ENCODE measurements at regions not wholly inside any gene's neighbourhood (a gene's known extent, or its start where the extent isn't known, plus 50 kb on each side); places are given as distances from the start of the nearest gene placed in this dataset.

DNA sequence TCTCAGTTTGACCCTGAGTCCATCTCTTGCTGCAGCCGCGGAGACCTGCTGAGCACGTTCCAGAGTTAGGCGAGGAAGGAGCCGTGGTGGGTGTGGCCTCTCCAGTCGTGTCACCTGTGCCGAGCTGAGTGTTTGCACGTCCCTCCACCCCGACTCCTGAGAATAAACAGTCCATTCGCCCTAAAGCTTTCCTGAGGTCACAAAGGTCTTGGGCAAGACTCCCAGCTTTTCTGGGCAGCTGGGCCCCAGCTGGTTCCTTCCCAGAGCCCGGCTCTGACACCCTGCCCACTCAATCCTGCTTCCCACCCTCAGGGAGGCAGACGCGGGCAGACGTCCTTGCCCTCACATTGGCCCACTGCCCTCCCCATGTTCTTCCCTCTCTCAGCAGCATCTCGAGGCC, 142.2 kb downstream of the KCTD15 start:
- in situ Hi-C loops (cut with HindIII; ENCODE audit: low pct_unique_long_range_greater_than_20kb, low sequenced_read_pairs): no loop called here
- TF ChIP-seq JUND (IDR thresholded peaks at IDR 0.05; ENCODE audit: low read depth): no peak
- DNase-seq (ENCODE audit: low read depth in 1 of 2, low spot score in 1 of 2): peak; percentile 25 to 72

DNA sequence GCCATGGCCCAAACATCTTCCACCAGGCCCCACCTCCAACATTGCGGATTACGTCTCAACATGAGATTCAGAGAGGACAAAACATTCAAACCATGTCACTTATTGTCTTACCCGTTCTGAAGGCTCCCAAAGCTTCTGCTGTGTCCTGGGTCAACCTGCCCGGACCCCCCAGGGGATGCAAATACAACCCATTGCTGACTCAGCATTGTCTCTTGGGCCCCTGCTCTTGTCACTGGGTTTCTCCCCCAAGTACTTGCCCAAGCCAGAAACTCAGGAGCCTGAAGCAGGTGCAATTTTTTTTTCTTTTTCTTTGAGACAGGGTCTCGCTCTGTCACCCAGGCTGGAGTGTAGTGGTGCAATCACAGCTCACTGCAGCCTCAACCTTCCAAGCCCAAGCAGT, 144.5 kb downstream of the KCTD15 start:
- in situ Hi-C loops (cut with HindIII; ENCODE audit: low pct_unique_long_range_greater_than_20kb, low sequenced_read_pairs): no loop called here
- no peak for TF ChIP-seq JUND (IDR thresholded peaks at IDR 0.05; ENCODE audit: low read depth)
- no peak for DNase-seq (ENCODE audit: low read depth in 1 of 2, low spot score in 1 of 2)

DNA sequence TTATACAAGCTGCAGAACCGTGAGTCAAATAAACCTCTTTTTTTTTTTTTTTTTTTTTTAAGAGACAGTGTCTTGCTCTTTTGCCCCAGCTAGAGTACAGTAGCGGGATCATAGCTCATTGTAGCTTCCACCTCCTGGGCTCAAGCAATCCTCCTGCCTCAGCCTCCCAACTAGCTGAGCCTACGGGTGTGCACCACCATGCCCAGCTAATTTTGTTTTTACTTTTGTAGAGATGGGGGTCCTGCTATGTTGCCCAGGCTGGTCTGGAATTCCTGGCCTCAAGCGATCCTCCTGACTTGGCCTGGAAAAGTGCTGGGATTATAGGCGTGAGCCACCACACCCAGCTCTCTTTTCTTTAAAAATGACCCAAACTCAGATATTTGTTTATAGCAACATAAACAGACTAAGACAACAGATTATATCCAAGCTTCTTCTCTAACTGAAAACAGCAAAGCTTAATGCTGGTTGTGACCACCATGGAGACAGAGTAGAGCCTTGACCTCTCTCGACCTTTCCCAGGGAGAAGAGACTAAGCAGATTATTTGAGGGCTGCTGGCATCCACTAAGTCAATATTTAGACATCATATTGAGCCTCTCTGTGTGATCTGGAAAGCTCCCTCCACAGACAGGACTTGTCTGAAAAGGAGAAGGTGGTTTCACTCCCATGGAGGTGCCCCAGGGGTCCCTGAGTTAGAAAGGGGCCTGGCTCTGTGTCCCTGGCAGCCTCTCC, 150.0 kb downstream of the KCTD15 start:
- in situ Hi-C loops (cut with HindIII; ENCODE audit: low pct_unique_long_range_greater_than_20kb, low sequenced_read_pairs): no loop called here
- TF ChIP-seq JUND (IDR thresholded peaks at IDR 0.05; ENCODE audit: low read depth): no peak
- peak in 1 of 2 experiments; percentile 34 for DNase-seq (ENCODE audit: low read depth in 1 of 2, low spot score in 1 of 2)

DNA sequence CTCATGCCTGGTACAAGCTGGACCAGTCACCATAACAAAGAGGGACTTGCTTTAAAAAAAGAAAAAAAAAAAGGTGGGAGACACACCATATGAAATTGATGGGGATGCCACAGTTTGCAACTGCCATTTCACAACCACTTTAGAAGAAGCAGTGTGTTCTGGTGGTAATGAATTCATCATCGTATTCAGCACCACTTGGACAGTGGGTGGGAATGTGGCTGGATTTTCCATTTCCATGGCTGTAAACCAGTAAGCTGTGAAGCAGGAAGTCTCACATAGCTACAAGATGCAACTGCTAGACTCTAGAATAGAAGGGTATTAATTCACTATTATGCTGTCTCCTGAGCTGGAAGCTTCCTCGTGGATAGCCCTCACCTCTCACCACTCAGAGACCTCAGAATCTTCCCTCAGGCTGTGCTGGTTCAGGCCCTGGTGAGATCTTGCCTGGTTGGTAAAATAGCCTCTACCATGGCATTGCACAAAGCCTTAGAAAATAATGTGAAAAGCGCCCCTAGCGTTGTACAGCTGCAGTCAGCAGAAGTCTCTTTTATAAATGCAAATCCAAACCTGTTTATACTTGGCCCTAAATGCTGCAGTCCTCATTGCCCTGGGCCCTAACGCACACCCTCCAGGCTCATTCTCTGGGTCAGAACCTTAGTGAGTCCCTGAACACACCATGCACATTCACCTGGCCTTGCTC, 150.7 kb downstream of the KCTD15 start:
- no peak for TF ChIP-seq JUND (IDR thresholded peaks at IDR 0.05; ENCODE audit: low read depth)
- DNase-seq (ENCODE audit: low read depth in 1 of 2, low spot score in 1 of 2): peak in 1 of 2 experiments; percentile 44
- in situ Hi-C loops (cut with HindIII; ENCODE audit: low pct_unique_long_range_greater_than_20kb, low sequenced_read_pairs): no loop called here

DNA sequence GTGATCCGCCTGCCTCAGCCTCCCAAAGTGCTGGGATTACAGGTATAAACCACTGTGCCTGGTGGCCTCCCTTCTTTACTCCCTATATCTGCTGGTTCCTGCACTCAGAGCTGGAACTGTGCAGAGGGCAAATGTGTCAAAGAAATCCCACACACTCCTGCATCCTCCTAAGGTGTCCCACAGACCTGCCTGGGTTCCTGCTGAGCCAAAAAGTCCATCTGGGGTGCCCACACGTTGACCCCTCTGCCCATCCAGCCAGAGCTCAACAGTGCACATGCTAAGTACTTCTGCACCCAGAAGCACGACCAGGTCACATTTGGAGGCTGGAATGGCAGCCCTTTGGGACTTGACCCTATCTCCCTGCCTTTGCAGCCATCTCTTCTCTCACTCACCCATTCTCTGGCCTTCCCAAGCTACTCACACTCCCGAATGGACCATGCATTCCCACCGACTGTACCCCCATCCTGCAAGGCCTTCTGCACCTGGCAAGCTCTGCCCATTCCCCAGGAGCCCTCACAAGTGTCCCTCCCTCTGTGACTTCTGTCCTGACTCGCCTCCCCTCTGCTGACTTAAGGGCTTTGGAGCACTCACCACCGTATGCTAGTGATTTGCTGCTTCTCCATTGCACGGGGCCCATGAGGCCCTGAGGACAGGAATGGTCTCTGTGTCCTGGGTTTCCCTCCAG, 152.1 kb downstream of the KCTD15 start:
- in situ Hi-C loops (cut with HindIII; ENCODE audit: low pct_unique_long_range_greater_than_20kb, low sequenced_read_pairs): no loop called here
- TF ChIP-seq JUND (IDR thresholded peaks at IDR 0.05; ENCODE audit: low read depth): no peak
- no peak for DNase-seq (ENCODE audit: low read depth in 1 of 2, low spot score in 1 of 2)

DNA sequence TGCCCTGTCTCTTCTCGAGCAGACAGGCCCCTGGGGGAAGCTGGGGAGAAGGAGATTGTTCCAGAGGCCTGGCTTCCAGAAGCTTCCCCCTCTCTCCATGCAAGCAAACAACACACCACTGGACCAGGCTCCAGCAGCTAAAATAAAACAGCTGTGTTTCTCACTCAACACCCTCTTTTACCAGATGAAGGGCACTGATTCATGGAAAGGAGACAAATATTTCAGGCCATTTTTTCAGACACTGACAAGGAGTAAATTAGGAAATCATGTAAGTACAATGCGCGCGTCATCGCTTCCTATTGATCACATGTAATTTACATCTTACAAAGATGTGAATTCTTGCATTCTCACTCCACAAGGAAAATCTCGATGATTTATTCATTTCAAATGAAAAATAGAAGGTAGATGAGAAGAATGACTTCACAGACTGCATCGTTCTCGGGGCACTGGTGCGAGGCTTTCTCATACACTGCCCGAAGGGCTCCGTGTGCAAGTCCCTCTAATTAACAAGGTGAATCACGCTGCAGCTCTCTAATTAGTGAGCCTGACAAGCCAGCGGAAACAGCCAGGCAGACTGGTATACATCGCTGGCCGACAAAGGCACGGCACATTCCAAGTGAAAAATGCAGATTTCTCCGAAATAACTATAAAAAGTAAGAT, 153.6 kb downstream of the KCTD15 start:
- no peak for TF ChIP-seq JUND (IDR thresholded peaks at IDR 0.05; ENCODE audit: low read depth)
- DNase-seq (ENCODE audit: low read depth in 1 of 2, low spot score in 1 of 2): no peak
- in situ Hi-C loops (cut with HindIII; ENCODE audit: low pct_unique_long_range_greater_than_20kb, low sequenced_read_pairs): no loop called here

DNA sequence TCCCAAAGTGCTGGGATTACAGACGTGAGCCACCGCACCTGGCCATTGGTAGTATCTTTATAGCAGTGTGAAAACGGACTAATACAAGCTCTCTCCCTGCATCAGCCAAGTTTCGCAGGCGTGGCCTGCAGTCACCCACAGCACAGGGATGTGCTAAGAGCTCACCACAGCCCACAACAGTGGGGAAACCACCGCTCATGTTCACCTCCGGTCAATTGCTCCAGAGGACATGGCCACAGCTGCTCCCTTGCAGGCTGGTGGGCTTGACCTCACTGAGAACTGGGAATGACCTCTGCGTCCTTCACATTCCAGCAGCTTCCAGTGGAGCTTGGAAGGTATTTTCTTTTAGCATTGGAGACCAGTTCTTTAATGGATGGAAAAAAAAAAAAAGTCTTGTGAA, 156.4 kb downstream of the KCTD15 start:
- in situ Hi-C loops (cut with HindIII; ENCODE audit: low pct_unique_long_range_greater_than_20kb, low sequenced_read_pairs): no loop called here
- DNase-seq (ENCODE audit: low read depth in 1 of 2, low spot score in 1 of 2): no peak
- no peak for TF ChIP-seq JUND (IDR thresholded peaks at IDR 0.05; ENCODE audit: low read depth)

DNA sequence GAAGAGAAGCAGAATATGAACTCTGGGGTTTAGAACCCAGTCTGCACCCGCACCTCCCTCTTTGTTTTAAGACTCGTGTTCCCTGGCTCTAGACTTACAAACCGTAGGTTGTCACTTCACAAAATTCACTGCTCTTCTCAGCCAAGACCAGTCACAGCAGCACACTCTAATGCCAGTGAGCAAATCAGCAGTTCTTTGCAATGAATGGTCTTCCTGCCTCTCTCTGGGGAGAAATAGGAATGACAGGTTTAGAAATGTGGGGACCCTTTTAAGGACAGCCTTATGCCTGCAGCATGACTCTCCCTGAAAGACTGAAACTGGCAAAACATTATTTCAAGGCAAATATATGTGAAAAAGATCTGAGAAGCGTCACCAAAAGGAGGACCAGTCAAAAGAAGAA, 156.9 kb downstream of the KCTD15 start:
- DNase-seq (ENCODE audit: low read depth in 1 of 2, low spot score in 1 of 2): no peak
- no peak for TF ChIP-seq JUND (IDR thresholded peaks at IDR 0.05; ENCODE audit: low read depth)
- in situ Hi-C loops (cut with HindIII; ENCODE audit: low pct_unique_long_range_greater_than_20kb, low sequenced_read_pairs): no loop called here

DNA sequence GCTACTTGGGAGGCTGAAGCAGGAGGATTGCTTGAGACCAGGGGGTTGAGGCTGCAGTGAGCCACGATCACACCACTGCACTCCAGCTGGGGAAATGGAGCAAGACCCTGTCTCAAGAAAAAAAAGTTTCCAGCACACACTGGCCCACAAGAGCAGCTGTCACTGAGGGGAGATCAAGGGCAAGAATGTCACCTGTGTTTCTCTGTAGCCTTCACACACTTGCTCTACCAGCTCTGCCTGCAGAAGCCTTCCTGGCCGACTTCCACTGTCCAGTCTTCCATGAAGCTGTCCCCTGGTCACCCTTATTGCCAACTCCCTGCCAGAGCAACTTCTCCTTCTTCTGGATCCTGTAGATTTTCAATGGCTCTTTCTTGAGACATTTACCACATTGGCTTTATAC, 158.0 kb downstream of the KCTD15 start:
- DNase-seq (ENCODE audit: low read depth in 1 of 2, low spot score in 1 of 2): no peak
- no peak for TF ChIP-seq JUND (IDR thresholded peaks at IDR 0.05; ENCODE audit: low read depth)
- in situ Hi-C loops (cut with HindIII; ENCODE audit: low pct_unique_long_range_greater_than_20kb, low sequenced_read_pairs): no loop called here

DNA sequence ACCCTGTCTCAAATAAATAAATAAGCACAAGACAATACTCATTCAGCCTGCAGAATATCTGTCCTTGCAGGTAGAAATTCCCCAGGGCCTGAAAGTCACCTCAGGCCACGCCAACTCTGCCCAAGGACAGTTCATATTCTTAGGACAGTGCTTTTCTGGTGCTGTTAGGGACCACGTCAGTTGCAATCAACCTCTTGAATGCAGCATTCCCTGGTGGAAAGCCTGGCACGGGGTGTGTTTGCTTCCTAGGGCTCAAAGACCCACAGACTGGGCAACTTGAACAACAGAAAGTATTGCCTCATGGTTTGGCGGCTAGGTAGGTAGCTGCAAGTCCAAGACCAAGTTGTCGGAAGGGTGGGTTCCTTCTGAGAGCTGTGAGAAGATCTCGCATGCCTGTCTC, 160.3 kb downstream of the KCTD15 start:
- in situ Hi-C loops (cut with HindIII; ENCODE audit: low pct_unique_long_range_greater_than_20kb, low sequenced_read_pairs): no loop called here
- TF ChIP-seq JUND (IDR thresholded peaks at IDR 0.05; ENCODE audit: low read depth): no peak
- no peak for DNase-seq (ENCODE audit: low read depth in 1 of 2, low spot score in 1 of 2)

DNA sequence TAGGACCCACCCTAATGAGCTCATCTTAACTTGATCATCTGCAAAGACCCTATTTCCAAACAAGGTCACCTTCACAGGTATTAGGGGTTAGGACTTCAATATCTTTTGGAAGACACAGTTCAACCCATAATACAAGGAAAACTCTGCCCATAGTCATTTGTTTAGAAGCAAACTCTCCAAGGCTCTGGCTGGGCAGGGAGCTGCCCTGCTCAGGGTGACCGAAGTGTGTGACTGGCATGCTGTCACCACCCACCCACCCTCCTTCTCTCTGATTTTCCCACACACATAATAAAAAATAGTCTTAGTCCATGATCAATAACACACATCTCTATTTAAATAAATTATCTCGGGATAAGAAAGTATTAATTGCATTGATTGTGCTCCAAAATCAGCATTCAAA, 161.1 kb downstream of the KCTD15 start:
- in situ Hi-C loops (cut with HindIII; ENCODE audit: low pct_unique_long_range_greater_than_20kb, low sequenced_read_pairs): no loop called here

DNA sequence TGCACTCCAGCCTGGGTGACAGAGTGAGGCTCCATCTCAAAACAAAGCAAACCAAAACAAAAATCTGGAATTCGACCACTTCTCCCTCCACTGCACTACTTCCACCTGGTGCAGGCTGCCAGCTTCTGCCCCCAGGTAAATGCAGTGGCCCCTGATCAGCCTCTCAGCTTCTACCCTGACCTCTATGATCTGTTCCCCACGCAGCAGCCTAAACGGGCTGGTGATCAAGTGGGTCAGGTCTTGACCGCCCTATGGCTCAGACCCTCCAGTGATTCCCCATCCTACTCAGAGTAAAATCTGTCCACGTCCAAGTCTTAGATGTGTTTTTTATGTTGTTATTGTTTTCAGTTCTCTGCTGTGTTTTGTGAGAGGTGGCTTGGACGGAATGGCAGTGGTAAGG, 163.9 kb downstream of the KCTD15 start:
- no peak for DNase-seq (ENCODE audit: low read depth in 1 of 2, low spot score in 1 of 2)
- TF ChIP-seq JUND (IDR thresholded peaks at IDR 0.05; ENCODE audit: low read depth): no peak
- in situ Hi-C loops (cut with HindIII; ENCODE audit: low pct_unique_long_range_greater_than_20kb, low sequenced_read_pairs): no loop called here

More for the DNA sequence above, 161.1 kb downstream of the KCTD15 start:
- TF ChIP-seq JUND (IDR thresholded peaks at IDR 0.05; ENCODE audit: low read depth): no peak
- no peak for DNase-seq (ENCODE audit: low read depth in 1 of 2, low spot score in 1 of 2)

DNA sequence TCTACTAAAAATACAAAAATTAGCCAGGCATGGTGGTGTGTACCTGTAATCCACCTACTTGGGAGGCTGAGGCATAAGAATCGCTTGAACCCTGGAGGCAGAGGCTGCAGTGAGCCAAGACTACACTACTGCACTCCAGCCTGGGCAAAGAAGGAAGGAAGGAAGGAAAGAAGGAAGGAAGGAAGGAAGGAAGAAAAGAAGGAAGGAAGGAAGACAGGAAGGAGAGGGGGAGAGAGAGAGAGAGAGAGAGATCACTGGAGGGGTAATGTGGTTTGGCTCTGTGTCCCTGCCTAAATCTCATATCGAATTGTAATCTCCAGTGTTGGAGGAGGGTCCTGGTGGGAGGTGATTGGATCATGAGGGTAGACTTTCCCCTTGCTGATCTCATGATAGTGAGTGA, 165.5 kb downstream of the KCTD15 start:
- in situ Hi-C loops (cut with HindIII; ENCODE audit: low pct_unique_long_range_greater_than_20kb, low sequenced_read_pairs): no loop called here
- no peak for DNase-seq (ENCODE audit: low read depth in 1 of 2, low spot score in 1 of 2)
- TF ChIP-seq JUND (IDR thresholded peaks at IDR 0.05; ENCODE audit: low read depth): no peak
